RWPE2 (cell line): ENCODE measurements at regions not wholly inside any gene's neighbourhood (a gene's known extent, or its start where the extent isn't known, plus 50 kb on each side); places are given as distances from the start of the nearest gene placed in this dataset.

ENCODE experiments used
- ATAC-seq: fragments of 200-7000 bp; cut with Tn5 transposase; 3 replicates; pipeline ENCODE4 v1.9.1; 2021; ENCODE audit warnings: low read depth
- DNase-seq: peaks from one replicate; pipeline ENCODE4 v3.0.0-alpha.2; 2020; ENCODE audit warnings: low spot score
- H3K27ac ChIP-seq: fragments of 450-650 bp; 2 replicates; pipeline ENCODE4 v1.5.1; 2017; ENCODE audit warnings: mild to moderate bottlenecking; ENCODE audit not compliant: poor library complexity, severe bottlenecking
- H3K27me3 ChIP-seq: fragments of 250-450 bp; sonication (Bioruptor Pico); 2 replicates; pipeline ENCODE4 v1.5.1; 2021; ENCODE audit warnings: mild to moderate bottlenecking, moderate library complexity; ENCODE audit not compliant: insufficient read depth, poor library complexity, severe bottlenecking
- H3K36me3 ChIP-seq: fragments of 250-450 bp; sonication (Bioruptor Pico); 2 replicates; pipeline ENCODE4 v1.5.1; 2020; ENCODE audit warnings: low read depth, mild to moderate bottlenecking, moderate library complexity
- H3K4me1 ChIP-seq: fragments of 250-450 bp; sonication (Bioruptor Pico); 2 replicates; pipeline ENCODE4 v1.5.1; 2021; ENCODE audit warnings: mild to moderate bottlenecking, moderate library complexity; ENCODE audit not compliant: insufficient read depth, poor library complexity, severe bottlenecking
- H3K4me3 ChIP-seq: fragments of 250-450 bp; sonication (Bioruptor Pico); 2 replicates; pipeline ENCODE4 v1.5.1; 2021; ENCODE audit warnings: mild to moderate bottlenecking, moderate library complexity; ENCODE audit not compliant: severe bottlenecking
- H3K9me3 ChIP-seq: fragments of 250-450 bp; sonication (Bioruptor Pico); 2 replicates; pipeline ENCODE4 v1.5.1; 2021; ENCODE audit warnings: mild to moderate bottlenecking, moderate library complexity; ENCODE audit not compliant: severe bottlenecking
- CTCF ChIP-seq: fragments of 450-650 bp; IDR thresholded peaks from one replicate; pipeline ENCODE4 v1.5.1; 2017; ENCODE audit warnings: mild to moderate bottlenecking, moderate library complexity; ENCODE audit not compliant: poor library complexity, severe bottlenecking

GRCh38 chr6:53446151-53446550, 97.4 kb upstream of the ELOVL5 start:
- Histone ChIP-seq H3K9me3 (no peaks in the 10 kb centered on the region), H3K27me3 (no peaks in the 10 kb centered on the region), H3K27ac (no peak overlapping the region), H3K4me1 (no peaks in the 10 kb centered on the region), H3K36me3 (no peaks in the 10 kb centered on the region), H3K4me3 (no peak overlapping the region)
- DNase-seq (no peak), ATAC-seq (no peak)
- TF ChIP-seq CTCF: no peak

GRCh38 chr6:53441761-53442160, 93.0 kb upstream of the ELOVL5 start:
- H3K27me3 ChIP-seq: no peaks in the 10 kb centered on the region
- ATAC-seq: no peak
- no peak overlapping the region for H3K27ac ChIP-seq
- no peak for TF ChIP-seq CTCF
- H3K4me3 ChIP-seq: no peak overlapping the region
- no peak for DNase-seq
- H3K36me3 ChIP-seq: no peaks in the 10 kb centered on the region
- H3K4me1 ChIP-seq: no peaks in the 10 kb centered on the region
- no peaks in the 10 kb centered on the region for H3K9me3 ChIP-seq

- Histone ChIP-seq H3K9me3 (no peaks in the 10 kb centered on the region), H3K27me3 (no peaks in the 10 kb centered on the region), H3K4me3 (no peak overlapping the region), H3K36me3 (no peaks in the 10 kb centered on the region), H3K4me1 (no peaks in the 10 kb centered on the region), H3K27ac (no peak overlapping the region)
- no peak for TF ChIP-seq CTCF
- DNase-seq (no peak), ATAC-seq (no peak)
These were observed 92.3 kb upstream of the ELOVL5 start for GRCh38 chr6:53441035-53441493.

- Histone ChIP-seq H3K9me3 (no peaks in the 10 kb centered on the region), H3K36me3 (no peaks in the 10 kb centered on the region), H3K27ac (no peak overlapping the region), H3K4me1 (no peaks in the 10 kb centered on the region), H3K27me3 (no peaks in the 10 kb centered on the region), H3K4me3 (no peak overlapping the region)
- ATAC-seq (no peak), DNase-seq (no peak)
- no peak for TF ChIP-seq CTCF
These were observed 91.7 kb upstream of the ELOVL5 start for GRCh38 chr6:53440336-53440945.

- H3K9me3 ChIP-seq: no peaks in the 10 kb centered on the region
- H3K4me1 ChIP-seq: no peaks in the 10 kb centered on the region
- no peaks in the 10 kb centered on the region for H3K27me3 ChIP-seq
- no peak overlapping the region for H3K27ac ChIP-seq
- no peak overlapping the region for H3K4me3 ChIP-seq
- TF ChIP-seq CTCF: no peak
- H3K36me3 ChIP-seq: no peaks in the 10 kb centered on the region
- no peak for DNase-seq
- ATAC-seq: no peak
These were observed 90.8 kb upstream of the ELOVL5 start for GRCh38 chr6:53439556-53439955.
